ENCODE measurements at regions not wholly inside any gene's neighbourhood (a gene's known extent, or its start where the extent isn't known, plus 50 kb on each side); places are given as distances from the start of the nearest gene placed in this dataset.

DNA sequence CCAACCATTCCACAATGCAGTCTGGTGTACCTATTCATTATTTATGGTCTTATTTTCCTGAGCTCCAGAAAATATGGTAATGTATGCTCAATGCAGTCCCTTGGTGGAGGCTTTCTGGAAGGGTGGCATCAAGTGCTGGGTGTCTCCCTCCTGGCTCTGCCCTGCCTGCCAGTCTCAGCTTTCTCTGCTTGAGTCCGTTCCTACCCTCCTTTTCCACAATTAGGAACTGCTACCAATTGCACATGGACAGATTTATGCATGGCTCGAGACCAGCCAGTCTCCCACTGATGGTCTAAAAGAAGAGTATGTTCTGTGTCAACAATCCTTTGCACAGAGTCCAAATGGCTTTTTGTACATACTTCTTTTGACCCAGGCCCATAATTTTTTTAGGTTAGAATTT, 189.8 kb downstream of the TLE1 start:
- TF ChIP-seq CTCF (IDR thresholded peaks at IDR 0.05) (no peak), POLR2A (IDR thresholded peaks at IDR 0.05) (no peak)
